ENCODE measurements at regions not wholly inside any gene's neighbourhood (a gene's known extent, or its start where the extent isn't known, plus 50 kb on each side); places are given as distances from the start of the nearest gene placed in this dataset.

- Histone ChIP-seq H3K9ac (ENCODE audit: low read depth, low read length) (no peak overlapping the region), H3K4me1 (ENCODE audit: control insufficient read depth, insufficient read depth, low read length) (peaks cover 5% of the 10 kb centered on the region), H3K4me3 (ENCODE audit: low read depth, low read length) (no peak overlapping the region), H3K36me3 (ENCODE audit: control insufficient read depth, insufficient read depth, low read length) (no peaks in the 10 kb centered on the region), H3K27me3 (ENCODE audit: control insufficient read depth, insufficient read depth, low read length) (no peaks in the 10 kb centered on the region), H3K27ac (ENCODE audit: low read depth, low read length) (no peak overlapping the region), H3K9me3 (ENCODE audit: control insufficient read depth, insufficient read depth, low read length) (no peaks in the 10 kb centered on the region)
Observed at GRCh38 chr6:145506136-145506535, 229.2 kb downstream of the EPM2A start.

- no peaks in the 10 kb centered on the region for H3K9me3 ChIP-seq (ENCODE audit: control insufficient read depth, insufficient read depth, low read length)
- H3K36me3 ChIP-seq (ENCODE audit: control insufficient read depth, insufficient read depth, low read length) = no peaks in the 10 kb centered on the region
- H3K27me3 ChIP-seq (ENCODE audit: control insufficient read depth, insufficient read depth, low read length) = no peaks in the 10 kb centered on the region
- H3K9ac ChIP-seq (ENCODE audit: low read depth, low read length) = no peak overlapping the region
- H3K4me1 ChIP-seq (ENCODE audit: control insufficient read depth, insufficient read depth, low read length) = peaks cover 5% of the 10 kb centered on the region
- no peak overlapping the region for H3K27ac ChIP-seq (ENCODE audit: low read depth, low read length)
- H3K4me3 ChIP-seq (ENCODE audit: low read depth, low read length) = no peak overlapping the region
Observed at GRCh38 chr6:145506565-145506964, 228.8 kb downstream of the EPM2A start.

GRCh38 chr6:145507239-145507638 is 228.1 kb downstream of the EPM2A start:
- H3K36me3 ChIP-seq (ENCODE audit: control insufficient read depth, insufficient read depth, low read length) = no peaks in the 10 kb centered on the region
- no peak overlapping the region for H3K27ac ChIP-seq (ENCODE audit: low read depth, low read length)
- no peaks in the 10 kb centered on the region for H3K27me3 ChIP-seq (ENCODE audit: control insufficient read depth, insufficient read depth, low read length)
- no peak overlapping the region for H3K4me3 ChIP-seq (ENCODE audit: low read depth, low read length)
- peaks cover 5% of the 10 kb centered on the region for H3K4me1 ChIP-seq (ENCODE audit: control insufficient read depth, insufficient read depth, low read length)
- no peak overlapping the region for H3K9ac ChIP-seq (ENCODE audit: low read depth, low read length)
- H3K9me3 ChIP-seq (ENCODE audit: control insufficient read depth, insufficient read depth, low read length) = no peaks in the 10 kb centered on the region

- peak overlapping the region; percentile 5 for H3K27ac ChIP-seq (ENCODE audit: low read depth, low read length)
- no peaks in the 10 kb centered on the region for H3K36me3 ChIP-seq (ENCODE audit: control insufficient read depth, insufficient read depth, low read length)
- H3K9me3 ChIP-seq (ENCODE audit: control insufficient read depth, insufficient read depth, low read length) = no peaks in the 10 kb centered on the region
- H3K4me3 ChIP-seq (ENCODE audit: low read depth, low read length) = no peak overlapping the region
- H3K4me1 ChIP-seq (ENCODE audit: control insufficient read depth, insufficient read depth, low read length) = peaks cover 5% of the 10 kb centered on the region
- no peaks in the 10 kb centered on the region for H3K27me3 ChIP-seq (ENCODE audit: control insufficient read depth, insufficient read depth, low read length)
- no peak overlapping the region for H3K9ac ChIP-seq (ENCODE audit: low read depth, low read length)
Observed at GRCh38 chr6:145508107-145508506, 227.2 kb downstream of the EPM2A start.

GRCh38 chr6:145517492-145517891 is 217.8 kb downstream of the EPM2A start:
- H3K27ac ChIP-seq (ENCODE audit: low read depth, low read length) = no peak overlapping the region
- no peaks in the 10 kb centered on the region for H3K36me3 ChIP-seq (ENCODE audit: control insufficient read depth, insufficient read depth, low read length)
- H3K27me3 ChIP-seq (ENCODE audit: control insufficient read depth, insufficient read depth, low read length) = no peaks in the 10 kb centered on the region
- no peaks in the 10 kb centered on the region for H3K4me1 ChIP-seq (ENCODE audit: control insufficient read depth, insufficient read depth, low read length)
- no peak overlapping the region for H3K9ac ChIP-seq (ENCODE audit: low read depth, low read length)
- H3K4me3 ChIP-seq (ENCODE audit: low read depth, low read length) = no peak overlapping the region
- no peaks in the 10 kb centered on the region for H3K9me3 ChIP-seq (ENCODE audit: control insufficient read depth, insufficient read depth, low read length)

GRCh38 chr6:145525038-145525437 is 210.3 kb downstream of the EPM2A start:
- Histone ChIP-seq H3K27me3 (ENCODE audit: control insufficient read depth, insufficient read depth, low read length) (peaks cover 33% of the 10 kb centered on the region), H3K9me3 (ENCODE audit: control insufficient read depth, insufficient read depth, low read length) (no peaks in the 10 kb centered on the region), H3K36me3 (ENCODE audit: control insufficient read depth, insufficient read depth, low read length) (no peaks in the 10 kb centered on the region), H3K9ac (ENCODE audit: low read depth, low read length) (no peak overlapping the region), H3K27ac (ENCODE audit: low read depth, low read length) (no peak overlapping the region), H3K4me3 (ENCODE audit: low read depth, low read length) (no peak overlapping the region), H3K4me1 (ENCODE audit: control insufficient read depth, insufficient read depth, low read length) (peaks cover 13% of the 10 kb centered on the region)

- Histone ChIP-seq H3K27me3 (ENCODE audit: control insufficient read depth, insufficient read depth, low read length) (peaks cover 76% of the 10 kb centered on the region), H3K27ac (ENCODE audit: low read depth, low read length) (no peak overlapping the region), H3K4me3 (ENCODE audit: low read depth, low read length) (no peak overlapping the region), H3K36me3 (ENCODE audit: control insufficient read depth, insufficient read depth, low read length) (no peaks in the 10 kb centered on the region), H3K9ac (ENCODE audit: low read depth, low read length) (no peak overlapping the region), H3K4me1 (ENCODE audit: control insufficient read depth, insufficient read depth, low read length) (peaks cover 44% of the 10 kb centered on the region), H3K9me3 (ENCODE audit: control insufficient read depth, insufficient read depth, low read length) (no peaks in the 10 kb centered on the region)
Observed at GRCh38 chr6:145529582-145529981, 205.7 kb downstream of the EPM2A start.

GRCh38 chr6:145530454-145530853 is 204.9 kb downstream of the EPM2A start:
- H3K4me3 ChIP-seq (ENCODE audit: low read depth, low read length) = peak overlapping the region; percentile 14; the same call in 1 of the 2 replicates
- H3K27ac ChIP-seq (ENCODE audit: low read depth, low read length) = peak overlapping the region; percentile 51
- H3K9ac ChIP-seq (ENCODE audit: low read depth, low read length) = no peak overlapping the region
- H3K9me3 ChIP-seq (ENCODE audit: control insufficient read depth, insufficient read depth, low read length) = no peaks in the 10 kb centered on the region
- H3K27me3 ChIP-seq (ENCODE audit: control insufficient read depth, insufficient read depth, low read length) = peaks cover 84% of the 10 kb centered on the region
- peaks cover 44% of the 10 kb centered on the region for H3K4me1 ChIP-seq (ENCODE audit: control insufficient read depth, insufficient read depth, low read length)
- no peaks in the 10 kb centered on the region for H3K36me3 ChIP-seq (ENCODE audit: control insufficient read depth, insufficient read depth, low read length)

- Histone ChIP-seq H3K27ac (ENCODE audit: low read depth, low read length) (peak overlapping the region; percentile 51), H3K27me3 (ENCODE audit: control insufficient read depth, insufficient read depth, low read length) (peaks cover 90% of the 10 kb centered on the region), H3K9ac (ENCODE audit: low read depth, low read length) (no peak overlapping the region), H3K4me1 (ENCODE audit: control insufficient read depth, insufficient read depth, low read length) (peaks cover 44% of the 10 kb centered on the region), H3K4me3 (ENCODE audit: low read depth, low read length) (no peak overlapping the region), H3K36me3 (ENCODE audit: control insufficient read depth, insufficient read depth, low read length) (no peaks in the 10 kb centered on the region), H3K9me3 (ENCODE audit: control insufficient read depth, insufficient read depth, low read length) (no peaks in the 10 kb centered on the region)
Observed at GRCh38 chr6:145531032-145531431, 204.3 kb downstream of the EPM2A start.

- no peak overlapping the region for H3K9ac ChIP-seq (ENCODE audit: low read depth, low read length)
- no peaks in the 10 kb centered on the region for H3K36me3 ChIP-seq (ENCODE audit: control insufficient read depth, insufficient read depth, low read length)
- peaks cover 93% of the 10 kb centered on the region for H3K27me3 ChIP-seq (ENCODE audit: control insufficient read depth, insufficient read depth, low read length)
- peaks cover 44% of the 10 kb centered on the region for H3K4me1 ChIP-seq (ENCODE audit: control insufficient read depth, insufficient read depth, low read length)
- no peaks in the 10 kb centered on the region for H3K9me3 ChIP-seq (ENCODE audit: control insufficient read depth, insufficient read depth, low read length)
- H3K4me3 ChIP-seq (ENCODE audit: low read depth, low read length) = peak overlapping the region; percentile 46
- H3K27ac ChIP-seq (ENCODE audit: low read depth, low read length) = peak overlapping the region; percentile 82
Observed at GRCh38 chr6:145531822-145532221, 203.5 kb downstream of the EPM2A start.

- peaks cover 44% of the 10 kb centered on the region for H3K4me1 ChIP-seq (ENCODE audit: control insufficient read depth, insufficient read depth, low read length)
- no peak overlapping the region for H3K9ac ChIP-seq (ENCODE audit: low read depth, low read length)
- H3K27ac ChIP-seq (ENCODE audit: low read depth, low read length) = peak overlapping the region; percentile 82
- no peaks in the 10 kb centered on the region for H3K9me3 ChIP-seq (ENCODE audit: control insufficient read depth, insufficient read depth, low read length)
- no peaks in the 10 kb centered on the region for H3K36me3 ChIP-seq (ENCODE audit: control insufficient read depth, insufficient read depth, low read length)
- H3K4me3 ChIP-seq (ENCODE audit: low read depth, low read length) = peak overlapping the region; percentile 46
- peaks cover 88% of the 10 kb centered on the region for H3K27me3 ChIP-seq (ENCODE audit: control insufficient read depth, insufficient read depth, low read length)
Observed at GRCh38 chr6:145532361-145532760, 203.0 kb downstream of the EPM2A start.

- H3K9me3 ChIP-seq (ENCODE audit: control insufficient read depth, insufficient read depth, low read length) = no peaks in the 10 kb centered on the region
- H3K9ac ChIP-seq (ENCODE audit: low read depth, low read length) = no peak overlapping the region
- no peaks in the 10 kb centered on the region for H3K36me3 ChIP-seq (ENCODE audit: control insufficient read depth, insufficient read depth, low read length)
- peaks cover 62% of the 10 kb centered on the region for H3K27me3 ChIP-seq (ENCODE audit: control insufficient read depth, insufficient read depth, low read length)
- H3K4me3 ChIP-seq (ENCODE audit: low read depth, low read length) = no peak overlapping the region
- H3K27ac ChIP-seq (ENCODE audit: low read depth, low read length) = no peak overlapping the region
- peaks cover 32% of the 10 kb centered on the region for H3K4me1 ChIP-seq (ENCODE audit: control insufficient read depth, insufficient read depth, low read length)
Observed at GRCh38 chr6:145534989-145535388, 200.3 kb downstream of the EPM2A start.

Measured in HUES48 (cell line).